ENCODE measurements at regions not wholly inside any gene's neighbourhood (a gene's known extent, or its start where the extent isn't known, plus 50 kb on each side); places are given as distances from the start of the nearest gene placed in this dataset.

DNA sequence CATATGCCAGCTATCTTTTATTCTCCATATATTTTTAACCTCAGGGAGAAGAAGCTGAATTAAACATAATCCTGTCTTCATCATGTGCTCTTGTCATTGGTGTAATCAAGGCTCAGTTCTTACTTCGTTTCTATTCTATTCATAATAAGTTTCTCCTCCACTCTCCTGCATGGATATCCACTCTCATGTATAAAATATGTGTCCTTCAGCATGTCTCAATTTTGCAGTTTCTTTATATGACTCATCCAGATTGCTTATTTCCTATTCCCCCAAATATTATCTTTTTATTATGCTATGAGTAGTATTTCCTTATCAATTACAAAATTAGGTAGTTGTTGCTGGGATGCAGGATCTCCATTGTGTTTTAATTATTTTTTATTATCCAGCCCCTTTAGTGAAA, 643.7 kb upstream of the ACO1 start:
- TF ChIP-seq, protein P1, sequence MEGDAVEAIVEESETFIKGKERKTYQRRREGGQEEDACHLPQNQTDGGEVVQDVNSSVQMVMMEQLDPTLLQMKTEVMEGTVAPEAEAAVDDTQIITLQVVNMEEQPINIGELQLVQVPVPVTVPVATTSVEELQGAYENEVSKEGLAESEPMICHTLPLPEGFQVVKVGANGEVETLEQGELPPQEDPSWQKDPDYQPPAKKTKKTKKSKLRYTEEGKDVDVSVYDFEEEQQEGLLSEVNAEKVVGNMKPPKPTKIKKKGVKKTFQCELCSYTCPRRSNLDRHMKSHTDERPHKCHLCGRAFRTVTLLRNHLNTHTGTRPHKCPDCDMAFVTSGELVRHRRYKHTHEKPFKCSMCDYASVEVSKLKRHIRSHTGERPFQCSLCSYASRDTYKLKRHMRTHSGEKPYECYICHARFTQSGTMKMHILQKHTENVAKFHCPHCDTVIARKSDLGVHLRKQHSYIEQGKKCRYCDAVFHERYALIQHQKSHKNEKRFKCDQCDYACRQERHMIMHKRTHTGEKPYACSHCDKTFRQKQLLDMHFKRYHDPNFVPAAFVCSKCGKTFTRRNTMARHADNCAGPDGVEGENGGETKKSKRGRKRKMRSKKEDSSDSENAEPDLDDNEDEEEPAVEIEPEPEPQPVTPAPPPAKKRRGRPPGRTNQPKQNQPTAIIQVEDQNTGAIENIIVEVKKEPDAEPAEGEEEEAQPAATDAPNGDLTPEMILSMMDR (IDR thresholded peaks at IDR 0.05): no peak
- TF ChIP-seq POLR2A (IDR thresholded peaks at IDR 0.05): no peak
